ENCODE measurements at regions not wholly inside any gene's neighbourhood (a gene's known extent, or its start where the extent isn't known, plus 50 kb on each side); places are given as distances from the start of the nearest gene placed in this dataset.

- DNase-seq (ENCODE audit: insufficient read length, low spot score) (no peak), FAIRE-seq (no peak)
- TF ChIP-seq POLR2A (IDR thresholded peaks at IDR 0.05; ENCODE audit: low read depth, low read length) (no peak), PAX5 (IDR thresholded peaks at IDR 0.05; ENCODE audit: insufficient read depth, low read length, severe bottlenecking) (no peak), POLR2AphosphoS5 (IDR thresholded peaks at IDR 0.05; ENCODE audit: low read depth, low read length) (no peak), TAF1 (IDR thresholded peaks at IDR 0.05; ENCODE audit: low read depth, low read length) (no peak), SPI1 (IDR thresholded peaks at IDR 0.05; ENCODE audit: low read depth, low read length) (no peak), POU2F2 (IDR thresholded peaks at IDR 0.05; ENCODE audit: low read depth, low read length) (no peak)
These were observed 194.4 kb downstream of the SLIT2 start for GRCh38 chr4:20445933-20446723.

- TF ChIP-seq PAX5 (IDR thresholded peaks at IDR 0.05; ENCODE audit: insufficient read depth, low read length, severe bottlenecking) (no peak), POLR2A (IDR thresholded peaks at IDR 0.05; ENCODE audit: low read depth, low read length) (no peak), SPI1 (IDR thresholded peaks at IDR 0.05; ENCODE audit: low read depth, low read length) (no peak), POU2F2 (IDR thresholded peaks at IDR 0.05; ENCODE audit: low read depth, low read length) (no peak), TAF1 (IDR thresholded peaks at IDR 0.05; ENCODE audit: low read depth, low read length) (no peak), POLR2AphosphoS5 (IDR thresholded peaks at IDR 0.05; ENCODE audit: low read depth, low read length) (no peak)
- FAIRE-seq (no peak), DNase-seq (ENCODE audit: insufficient read length, low spot score) (no peak)
These were observed 195.4 kb downstream of the SLIT2 start for GRCh38 chr4:20447103-20447502.

GRCh38 chr4:20451986-20452385 is 200.3 kb downstream of the SLIT2 start:
- no peak for DNase-seq (ENCODE audit: insufficient read length, low spot score)
- no peak for TF ChIP-seq POU2F2 (IDR thresholded peaks at IDR 0.05; ENCODE audit: low read depth, low read length)
- no peak for TF ChIP-seq SPI1 (IDR thresholded peaks at IDR 0.05; ENCODE audit: low read depth, low read length)
- TF ChIP-seq POLR2AphosphoS5 (IDR thresholded peaks at IDR 0.05; ENCODE audit: low read depth, low read length) = no peak
- TF ChIP-seq TAF1 (IDR thresholded peaks at IDR 0.05; ENCODE audit: low read depth, low read length) = no peak
- TF ChIP-seq POLR2A (IDR thresholded peaks at IDR 0.05; ENCODE audit: low read depth, low read length) = no peak
- TF ChIP-seq PAX5 (IDR thresholded peaks at IDR 0.05; ENCODE audit: insufficient read depth, low read length, severe bottlenecking) = no peak
- FAIRE-seq = no peak

GRCh38 chr4:20454515-20454914 is 202.8 kb downstream of the SLIT2 start:
- FAIRE-seq = no peak
- TF ChIP-seq POU2F2 (IDR thresholded peaks at IDR 0.05; ENCODE audit: low read depth, low read length) (no peak), PAX5 (IDR thresholded peaks at IDR 0.05; ENCODE audit: insufficient read depth, low read length, severe bottlenecking) (no peak), POLR2A (IDR thresholded peaks at IDR 0.05; ENCODE audit: low read depth, low read length) (no peak), POLR2AphosphoS5 (IDR thresholded peaks at IDR 0.05; ENCODE audit: low read depth, low read length) (no peak), TAF1 (IDR thresholded peaks at IDR 0.05; ENCODE audit: low read depth, low read length) (no peak), SPI1 (IDR thresholded peaks at IDR 0.05; ENCODE audit: low read depth, low read length) (no peak)
- DNase-seq (ENCODE audit: insufficient read length, low spot score) = no peak

- FAIRE-seq = no peak
These were observed 204.7 kb downstream of the SLIT2 start for GRCh38 chr4:20456407-20456806.

GRCh38 chr4:20462426-20463175 is 210.9 kb downstream of the SLIT2 start:
- no peak for FAIRE-seq
- TF ChIP-seq POLR2AphosphoS5 (IDR thresholded peaks at IDR 0.05; ENCODE audit: low read depth, low read length) = no peak
- DNase-seq (ENCODE audit: insufficient read length, low spot score) = no peak

More at GRCh38 chr4:20456407-20456806, 204.7 kb downstream of the SLIT2 start:
- TF ChIP-seq PAX5 (IDR thresholded peaks at IDR 0.05; ENCODE audit: insufficient read depth, low read length, severe bottlenecking) (no peak), SPI1 (IDR thresholded peaks at IDR 0.05; ENCODE audit: low read depth, low read length) (no peak), POLR2AphosphoS5 (IDR thresholded peaks at IDR 0.05; ENCODE audit: low read depth, low read length) (no peak), TAF1 (IDR thresholded peaks at IDR 0.05; ENCODE audit: low read depth, low read length) (no peak), POU2F2 (IDR thresholded peaks at IDR 0.05; ENCODE audit: low read depth, low read length) (no peak), POLR2A (IDR thresholded peaks at IDR 0.05; ENCODE audit: low read depth, low read length) (no peak)
- no peak for DNase-seq (ENCODE audit: insufficient read length, low spot score)

GRCh38 chr4:20463176-20463430 is 211.4 kb downstream of the SLIT2 start:
- FAIRE-seq = no peak
- no peak for DNase-seq (ENCODE audit: insufficient read length, low spot score)
- TF ChIP-seq TAF1 (IDR thresholded peaks at IDR 0.05; ENCODE audit: low read depth, low read length) (no peak), SPI1 (IDR thresholded peaks at IDR 0.05; ENCODE audit: low read depth, low read length) (no peak), PAX5 (IDR thresholded peaks at IDR 0.05; ENCODE audit: insufficient read depth, low read length, severe bottlenecking) (no peak), POLR2AphosphoS5 (IDR thresholded peaks at IDR 0.05; ENCODE audit: low read depth, low read length) (no peak), POU2F2 (IDR thresholded peaks at IDR 0.05; ENCODE audit: low read depth, low read length) (no peak), POLR2A (IDR thresholded peaks at IDR 0.05; ENCODE audit: low read depth, low read length) (no peak)

- no peak for FAIRE-seq
- DNase-seq (ENCODE audit: insufficient read length, low spot score) = no peak
- TF ChIP-seq POLR2AphosphoS5 (IDR thresholded peaks at IDR 0.05; ENCODE audit: low read depth, low read length) (no peak), TAF1 (IDR thresholded peaks at IDR 0.05; ENCODE audit: low read depth, low read length) (no peak), POLR2A (IDR thresholded peaks at IDR 0.05; ENCODE audit: low read depth, low read length) (no peak), PAX5 (IDR thresholded peaks at IDR 0.05; ENCODE audit: insufficient read depth, low read length, severe bottlenecking) (no peak), POU2F2 (IDR thresholded peaks at IDR 0.05; ENCODE audit: low read depth, low read length) (no peak), SPI1 (IDR thresholded peaks at IDR 0.05; ENCODE audit: low read depth, low read length) (no peak)
These were observed 212.7 kb downstream of the SLIT2 start for GRCh38 chr4:20464381-20464780.

- FAIRE-seq (no peak), DNase-seq (ENCODE audit: insufficient read length, low spot score) (no peak)
- TF ChIP-seq SPI1 (IDR thresholded peaks at IDR 0.05; ENCODE audit: low read depth, low read length) (no peak), POLR2A (IDR thresholded peaks at IDR 0.05; ENCODE audit: low read depth, low read length) (no peak), TAF1 (IDR thresholded peaks at IDR 0.05; ENCODE audit: low read depth, low read length) (no peak), POU2F2 (IDR thresholded peaks at IDR 0.05; ENCODE audit: low read depth, low read length) (no peak), POLR2AphosphoS5 (IDR thresholded peaks at IDR 0.05; ENCODE audit: low read depth, low read length) (no peak), PAX5 (IDR thresholded peaks at IDR 0.05; ENCODE audit: insufficient read depth, low read length, severe bottlenecking) (no peak)
These were observed 222.4 kb downstream of the SLIT2 start for GRCh38 chr4:20474119-20474518.

All from GM12891 (cell line).